CD4-positive, alpha-beta T cell treated with Interleukin-2 at 100 ng/mL for 4 hours (primary cell): ENCODE measurements at regions not wholly inside any gene's neighbourhood (a gene's known extent, or its start where the extent isn't known, plus 50 kb on each side); places are given as distances from the start of the nearest gene placed in this dataset.
"Not testable (repeated sequence)": the region's sequence is repeated elsewhere in the genome, so short reads cannot be mapped to it uniquely, and the experiment has no call there.

ENCODE experiments used
- DNase-seq: peaks from one replicate; pipeline ENCODE4 v3.0.0-alpha.2; 2020; ENCODE audit warnings: low spot score

DNA sequence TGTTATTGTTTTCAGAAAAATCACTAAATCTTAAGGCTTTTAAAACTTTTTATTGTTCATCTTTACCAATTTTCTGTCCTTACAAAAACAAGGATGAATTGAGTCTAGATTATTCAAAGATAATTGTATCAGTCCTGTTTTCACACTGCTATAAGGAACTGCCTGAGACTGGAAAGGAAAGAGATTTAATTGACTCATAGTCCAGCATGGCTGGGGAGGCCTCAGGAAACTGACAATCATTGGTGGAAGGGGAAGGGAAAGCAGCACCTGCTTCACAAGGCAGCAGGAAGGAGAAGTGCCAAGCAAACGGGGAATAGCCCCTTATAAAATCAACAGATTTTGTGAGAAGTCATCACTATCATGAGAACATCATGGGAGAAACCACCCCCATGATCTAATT lies 455.6 kb upstream of the ZP4 start:
- DNase-seq, result no peak

DNA sequence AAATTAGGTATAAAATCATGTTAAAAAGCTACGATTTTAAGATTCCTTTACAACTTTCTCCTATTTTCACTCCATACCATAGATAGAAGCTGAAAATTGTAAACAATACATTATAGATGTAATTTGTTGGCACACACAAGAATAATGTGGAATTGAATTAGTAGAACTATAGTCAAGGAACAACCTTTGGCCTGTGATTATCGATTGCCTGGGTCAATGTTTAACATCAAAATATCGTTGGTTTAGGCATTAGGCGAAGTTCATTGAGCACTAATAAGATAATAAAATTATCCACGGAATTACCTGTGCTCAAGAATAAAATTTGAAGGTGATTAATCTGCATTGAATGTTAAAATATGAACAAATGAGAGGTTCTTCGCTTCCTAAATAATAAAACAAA lies 455.1 kb upstream of the ZP4 start:
- DNase-seq, result no peak

DNA sequence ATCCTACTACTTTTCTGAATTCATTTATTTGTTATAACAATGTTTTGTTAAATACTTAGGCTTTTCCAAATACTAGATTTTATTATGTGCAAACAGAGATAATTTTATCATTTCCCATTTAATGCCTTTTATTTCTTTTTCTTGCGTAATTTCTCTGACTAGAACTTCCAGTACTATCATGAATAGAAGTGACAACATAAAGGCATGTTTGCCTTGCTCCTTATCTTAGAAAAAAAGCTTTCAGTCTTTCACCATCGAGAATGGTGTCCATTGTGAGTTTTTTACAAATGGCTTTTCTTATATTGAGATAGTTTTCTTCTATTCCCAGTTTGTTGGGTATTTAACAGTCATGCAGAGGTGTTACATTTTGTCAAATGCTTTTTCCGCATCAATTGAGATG lies 453.1 kb upstream of the ZP4 start:
- DNase-seq, result no peak

- no peak for DNase-seq
Measured at GRCh38 chr1:238341395-238341794, 450.7 kb upstream of the ZP4 start.

- no peak for DNase-seq
Measured at GRCh38 chr1:238340989-238341388, 450.3 kb upstream of the ZP4 start.

DNA sequence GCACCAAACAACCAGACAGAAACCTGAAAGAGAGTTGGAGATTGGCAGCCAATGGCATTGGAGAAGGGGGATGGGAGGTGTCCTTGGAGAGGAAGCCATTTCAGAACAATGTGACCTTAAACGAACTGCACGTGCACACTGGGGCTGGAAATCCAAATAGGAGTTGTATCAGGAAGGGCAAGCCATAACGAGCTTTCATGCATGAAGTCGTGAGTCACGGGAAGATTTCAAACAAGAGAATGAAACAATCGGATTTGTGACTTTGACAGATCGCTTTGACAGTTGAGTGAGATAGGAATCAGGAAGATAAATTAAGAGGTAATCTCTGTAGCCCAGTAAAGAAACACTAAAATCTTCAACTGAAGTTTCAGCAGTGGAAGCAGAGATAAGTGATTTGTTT lies 445.8 kb upstream of the ZP4 start:
- DNase-seq, result no peak

- DNase-seq, result no peak
Measured at GRCh38 chr1:238334170-238334569, 443.4 kb upstream of the ZP4 start.

- no peak for DNase-seq
Measured at GRCh38 chr1:238331557-238331956, 440.8 kb upstream of the ZP4 start.

DNA sequence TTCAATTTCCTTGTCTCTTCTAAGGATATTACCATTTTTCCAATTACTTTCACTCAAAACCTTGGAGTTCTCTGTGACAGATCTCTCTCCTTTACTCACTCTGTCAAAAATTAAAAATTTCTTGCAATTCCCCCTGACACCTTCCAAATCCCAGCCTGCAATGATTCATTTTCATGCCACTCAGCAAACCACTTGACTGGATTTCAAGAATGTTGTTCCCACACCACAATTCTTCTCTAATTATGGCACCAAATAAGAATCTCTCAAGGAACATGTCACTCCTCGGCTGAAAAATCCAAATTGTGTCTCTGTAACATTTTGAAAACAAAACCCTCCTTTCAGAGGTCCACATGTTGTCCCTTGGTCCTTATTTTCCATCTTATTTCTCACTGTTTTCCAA lies 438.9 kb upstream of the ZP4 start:
- DNase-seq, result no peak

DNA sequence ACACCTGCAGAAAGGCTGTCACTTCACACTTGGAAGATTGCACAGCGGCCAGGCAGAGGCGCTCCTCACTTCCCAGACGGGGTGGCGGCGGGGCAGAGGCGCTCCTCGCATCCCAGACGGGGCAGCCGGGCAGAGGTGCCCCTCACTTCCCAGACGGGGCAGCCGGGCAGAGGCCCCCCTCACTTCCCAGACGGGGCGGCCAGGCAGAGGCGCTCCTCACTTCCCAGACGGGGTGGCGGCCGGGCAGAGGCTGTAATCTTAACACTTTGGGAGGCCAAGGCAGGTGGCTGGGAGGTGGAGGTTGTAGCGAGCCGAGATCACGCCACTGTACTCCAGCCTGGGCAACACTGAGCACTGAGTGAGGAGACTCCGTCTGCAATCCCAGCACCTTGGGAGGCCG lies 436.3 kb upstream of the ZP4 start:
- not testable (repeated sequence) for DNase-seq

- DNase-seq, result not testable (repeated sequence)
Measured at GRCh38 chr1:238326479-238326878, 435.8 kb upstream of the ZP4 start.

- DNase-seq, result no peak
Measured at GRCh38 chr1:238324211-238324864, 433.6 kb upstream of the ZP4 start.

DNA sequence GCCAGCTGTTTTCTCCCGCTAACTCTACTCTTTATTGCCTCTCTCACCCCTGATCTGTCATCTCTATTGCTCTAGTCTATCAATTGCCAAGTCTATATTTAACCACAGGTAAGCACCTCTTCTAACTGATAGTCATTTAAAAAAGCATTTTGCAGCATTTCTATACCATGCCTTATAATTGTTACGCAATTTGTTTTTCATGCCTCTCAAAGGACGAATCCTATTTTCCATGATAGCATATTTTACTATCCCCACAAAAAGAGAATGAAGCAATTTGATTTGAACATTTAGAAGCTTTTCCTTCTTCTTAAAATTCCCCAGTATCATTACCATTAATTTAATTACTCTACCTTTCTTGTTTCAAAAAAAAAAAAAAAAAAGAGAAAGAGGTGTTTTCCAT lies 432.8 kb upstream of the ZP4 start:
- no peak for DNase-seq

GRCh38 chr1:238319957-238320356 lies 429.2 kb upstream of the ZP4 start:
- DNase-seq, result no peak

- DNase-seq, result no peak
Measured at GRCh38 chr1:238318294-238319110, 427.8 kb upstream of the ZP4 start.

DNA sequence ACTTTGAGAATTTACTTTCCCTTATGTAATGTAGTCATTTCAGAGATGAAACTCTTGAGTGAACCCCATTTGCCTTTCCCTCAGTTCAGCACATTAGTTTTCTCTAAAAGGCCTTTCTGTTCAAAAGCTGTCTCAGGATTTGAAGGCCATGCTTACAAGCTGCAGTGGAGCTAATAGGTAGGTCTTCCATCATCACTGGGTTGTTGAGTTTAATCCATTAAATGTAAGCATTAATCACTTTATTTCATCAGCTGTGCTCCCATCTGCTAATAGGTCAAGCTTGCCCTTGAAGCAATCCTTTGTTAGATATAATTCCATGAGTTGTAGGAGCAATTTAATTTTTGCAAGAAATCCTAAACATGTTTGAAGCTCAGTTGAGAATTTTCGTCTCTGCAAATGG lies 422.2 kb upstream of the ZP4 start:
- no peak for DNase-seq

- DNase-seq, result no peak
Measured at GRCh38 chr1:238306411-238306810, 415.7 kb upstream of the ZP4 start.

GRCh38 chr1:238302646-238303045 lies 411.9 kb upstream of the ZP4 start:
- DNase-seq, result no peak

DNA sequence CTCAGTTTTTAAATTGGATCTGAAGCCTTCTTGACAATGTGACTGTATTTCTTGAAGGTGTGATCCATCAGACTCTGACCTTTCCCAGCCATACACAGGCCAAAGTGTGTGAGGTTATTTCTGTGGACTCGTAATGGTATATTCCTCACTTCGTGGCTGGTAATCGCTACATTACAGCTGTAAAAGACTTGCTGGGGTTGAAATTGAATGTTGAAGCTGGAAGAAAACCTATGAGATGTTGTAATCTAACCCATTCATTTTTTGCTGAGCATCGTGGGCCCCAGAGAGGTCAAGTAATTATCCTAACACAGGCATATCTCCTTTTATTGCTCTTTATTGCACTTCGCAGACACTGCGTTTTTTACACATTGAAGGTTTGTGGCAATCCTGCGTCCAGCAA lies 405.6 kb upstream of the ZP4 start:
- DNase-seq, result no peak

DNA sequence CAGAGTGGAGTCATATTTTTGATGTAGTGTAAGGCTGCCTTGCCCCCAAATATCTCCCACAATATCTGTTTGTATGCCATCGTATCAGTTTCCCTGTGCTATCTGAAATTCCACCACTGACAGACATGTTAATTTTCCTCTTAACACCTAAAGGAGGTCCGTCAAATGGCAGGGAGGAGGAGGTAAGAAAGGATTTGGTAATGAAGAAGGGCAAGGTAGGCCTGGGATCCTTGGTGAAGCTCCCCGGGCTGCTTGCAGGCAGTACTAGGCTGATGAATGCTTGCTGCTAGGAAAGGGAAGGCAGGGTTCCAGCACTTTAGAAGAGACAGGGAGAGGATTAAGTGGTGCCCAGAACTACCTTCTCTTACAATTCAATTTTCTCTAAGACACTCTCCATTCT lies 402.4 kb upstream of the ZP4 start:
- DNase-seq, result no peak

DNA sequence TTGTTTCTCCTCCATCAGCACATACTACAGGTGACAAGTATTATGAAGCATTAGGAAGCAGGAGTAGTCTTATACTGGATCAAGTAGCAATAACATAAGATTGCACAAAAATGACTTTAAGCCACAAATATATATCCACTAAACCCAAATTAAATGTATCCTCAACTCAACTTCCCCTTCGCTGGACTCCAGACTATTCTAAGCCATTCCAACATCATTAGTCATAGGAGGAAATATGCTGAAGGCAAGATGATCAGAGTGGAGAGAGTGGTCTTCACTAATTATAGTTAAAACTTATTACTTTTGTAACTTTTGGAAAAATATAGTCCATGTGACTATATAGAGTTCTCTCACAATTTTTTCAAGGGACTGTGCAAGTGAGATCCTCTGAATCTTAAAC lies 390.7 kb upstream of the ZP4 start:
- DNase-seq, result no peak

GRCh38 chr1:238279694-238280380 lies 389.1 kb upstream of the ZP4 start:
- no peak for DNase-seq

DNA sequence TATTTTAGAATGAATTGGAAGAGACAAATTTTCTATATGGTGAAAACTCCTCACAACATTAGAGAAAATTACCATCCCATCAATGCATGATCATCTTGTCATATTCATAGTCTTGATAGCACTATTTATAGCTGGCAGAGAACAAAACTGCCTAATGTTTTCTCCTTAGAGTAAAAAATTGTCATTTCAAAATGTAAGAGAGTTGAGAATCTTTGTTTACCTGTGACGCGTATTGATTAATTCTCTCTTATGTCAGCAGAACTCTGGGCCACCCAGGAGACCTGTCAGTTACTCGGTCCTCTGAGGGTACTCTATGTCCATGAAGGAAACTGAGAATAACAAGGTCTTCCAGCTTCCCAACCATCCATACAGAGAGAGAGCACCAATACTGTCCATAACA lies 381.4 kb upstream of the ZP4 start:
- no peak for DNase-seq
